ENCODE measurements at regions not wholly inside any gene's neighbourhood (a gene's known extent, or its start where the extent isn't known, plus 50 kb on each side); places are given as distances from the start of the nearest gene placed in this dataset.

GRCh38 chr5:73298251-73298771 is 125.3 kb downstream of the TMEM174 start:
- no peak overlapping the region for H3K56ac ChIP-seq (ENCODE audit: extremely low read depth, insufficient read depth, low read length)
- peak overlapping the region; percentile 11 for H3K4ac ChIP-seq (ENCODE audit: low read depth, low read length)
- H3K4me3 ChIP-seq (ENCODE audit: insufficient read depth, low read depth, low read length) = peak overlapping the region; percentile 45; the same call in 1 of the 2 replicates
- no peak overlapping the region for H3K9ac ChIP-seq (ENCODE audit: low read depth, low read length)
- dilution Hi-C loops (cut with HindIII; ENCODE audit: low sequenced_read_pairs, unreplicated experiment) (no loop called here), in situ Hi-C loops (cut with MboI; ENCODE audit: low sequenced_read_pairs) (no loop called here), intact Hi-C loops (cut with micrococcal nuclease) (loop anchor here (2.0 to 5.0 kb wide), 2 partner anchors 81 to 152 kb away; no protein-coding TSS in a partner anchor)
- H2AK5ac ChIP-seq (ENCODE audit: low read depth, low read length) = peak overlapping the region; percentile 10; the same call in 1 of the 2 replicates
- no peak overlapping the region for H3K23ac ChIP-seq (ENCODE audit: low read depth, low read length)
- H2BK5ac ChIP-seq (ENCODE audit: low read depth, low read length, poor library complexity, severe bottlenecking) = peak overlapping the region; percentile 3
- peak overlapping the region; percentile 68 for H2BK120ac ChIP-seq (ENCODE audit: low read depth, low read length)
- no peaks in the 10 kb centered on the region; the same call in 1 of the 2 replicates for H3K9me3 ChIP-seq (ENCODE audit: control insufficient read depth, insufficient read depth, low read length)
- H2AFZ ChIP-seq (replicated peaks; ENCODE audit: low read length, poor library complexity) = peak overlapping the region; percentile 69
- H2BK15ac ChIP-seq (ENCODE audit: low read depth, low read length) = no peak overlapping the region
- CTCF ChIA-PET = interaction anchor here (0.6 to 1.4 kb wide), 5 partner anchors 9 to 255 kb away, joined by 3 to 7 read pairs (median 4); no protein-coding TSS in a partner anchor
- no peak overlapping the region; a peak in 1 of 4 replicates for H4K8ac ChIP-seq (ENCODE audit: low read depth in 2 of 2, low read length in 2 of 2)
- H3K27me3 ChIP-seq (ENCODE audit: control insufficient read depth, insufficient read depth, low read length) = peaks cover 6% of the 10 kb centered on the region; the same call in 1 of the 2 replicates
- no peak overlapping the region for H4K91ac ChIP-seq (ENCODE audit: insufficient read depth, low read depth, low read length)
- 0 out of 2 replicates have a peak overlapping the region, but pooled peaks have one; percentile 4 for H3K27ac ChIP-seq (ENCODE audit: insufficient read depth, low read length)
- H2BK20ac ChIP-seq (ENCODE audit: low read depth, low read length) = 0 out of 2 replicates have a peak overlapping the region, but pooled peaks have one; percentile 11
- WGBS, 2 experiments (ENCODE audit: extremely low coverage in 2 of 2, insufficient read length in 1 of 2) = 30% methylated on average over 18 of the region's 50 CpGs; no CpG with 5 or more reads in 1 of the 2 experiments
- H3K4me2 ChIP-seq (ENCODE audit: low read depth, low read length) = peak overlapping the region; percentile 83
- no peak for TF ChIP-seq POLR2A (IDR thresholded peaks at IDR 0.05; ENCODE audit: low read depth, low read length)
- TF ChIP-seq SMC3 (IDR thresholded peaks at IDR 0.05; ENCODE audit: low read depth, low read length) = no peak
- TF ChIP-seq MAFK (IDR thresholded peaks at IDR 0.05; ENCODE audit: low read depth, low read length) = no peak
- no peak for TF ChIP-seq RAD21 (IDR thresholded peaks at IDR 0.05; ENCODE audit: low read length)
- H3K18ac ChIP-seq (ENCODE audit: low read depth, low read length) = no peak overlapping the region; the same call in 1 of the 2 replicates
- no peak for DNase-seq
- ATAC-seq (ENCODE audit: low read depth) = peak; percentile 68; the same call in 1 of the 2 replicates
- BruUV-seq (replicated peaks) = no TSS peak
- H3K9me1 ChIP-seq (ENCODE audit: insufficient read depth, low read length) = peaks cover 3% of the 10 kb centered on the region
- H4K5ac ChIP-seq (ENCODE audit: low read depth, low read length) = no peak overlapping the region
- H3K36me3 ChIP-seq (ENCODE audit: control insufficient read depth, insufficient read depth, low read length) = no peaks in the 10 kb centered on the region
- H4K20me1 ChIP-seq (ENCODE audit: insufficient read depth, low read length) = no peaks in the 10 kb centered on the region
- H3K14ac ChIP-seq (replicated peaks; ENCODE audit: low read depth, low read length) = no peak overlapping the region
- H3K79me1 ChIP-seq (ENCODE audit: low read depth in 1 of 2, low read length in 2 of 2) = no peaks in the 10 kb centered on the region
- H2AK9ac ChIP-seq (replicated peaks; ENCODE audit: low read depth, low read length, poor library complexity) = peak overlapping the region; percentile 51
- POLR2A ChIA-PET (ENCODE audit: unreplicated experiment) = interaction anchor here (0.6 kb wide), 1 partner anchor 32 kb away, joined by 3 read pairs; no protein-coding TSS in a partner anchor
- H3K4me1 ChIP-seq (ENCODE audit: control insufficient read depth, insufficient read depth, low read length) = peaks cover 9% of the 10 kb centered on the region; the same call in 1 of the 2 replicates

All from IMR-90 (cell line).